Caco-2 (cell line): ENCODE measurements at regions not wholly inside any gene's neighbourhood (a gene's known extent, or its start where the extent isn't known, plus 50 kb on each side); places are given as distances from the start of the nearest gene placed in this dataset.

Source experiments
- BruUV-seq: library from RNA; stranded (reverse); fragments of 400-500 nt; replicated peaks from 2 replicates; lab custom pipeline; 2021; lab: Mats Ljungman, UMichigan
- CTCF ChIA-PET: fragments of 300-600 bp; sonication (Branson Sonifier 250); formaldehyde crosslinking; loops from one replicate; lab custom pipeline; 2022; ENCODE audit warnings: antibody characterized with exemption; lab: Charles Lee
- POLR2A ChIA-PET: fragments of 300-600 bp; sonication (Branson Sonifier 250); formaldehyde crosslinking; loops from one replicate; lab custom pipeline; 2022; ENCODE audit warnings: antibody characterized with exemption; lab: Charles Lee
- DNase-seq, 2 experiments: peaks; one replicate each; pipeline versions ENCODE4 v3.0.0 to v3.0.0-alpha.2; 2020 to 2022
- H3K27me3 ChIP-seq: replicated peaks from 2 replicates; pipeline ENCODE4 v1.6.0; 2011; ENCODE audit warnings: low read length; ENCODE audit not compliant: control insufficient read depth, insufficient read depth
- H3K36me3 ChIP-seq: 2 replicates; pipeline ENCODE4 v1.5.1; 2011; ENCODE audit warnings: low read length; ENCODE audit not compliant: control insufficient read depth, insufficient read depth
- H3K4me1 ChIP-seq: fragments of 250-450 bp; sonication (Bioruptor Pico); 2 replicates; pipeline ENCODE4 v1.5.1; 2020; ENCODE audit warnings: mild to moderate bottlenecking
- H3K4me3 ChIP-seq: 2 replicates; pipeline ENCODE4 v1.5.1; 2011; ENCODE audit warnings: low read depth, mild to moderate bottlenecking, control low read depth, low read length
- H3K9me3 ChIP-seq: fragments of 250-450 bp; sonication (Bioruptor Pico); 2 replicates; pipeline ENCODE4 v1.5.1; 2020; ENCODE audit warnings: mild to moderate bottlenecking, moderate library complexity
- H3K27ac Mint-ChIP-seq: one replicate; pipeline ENCODE4 v1.8.0; 2022; ENCODE audit warnings: mixed read lengths; ENCODE audit not compliant: unreplicated experiment
- H3K27me3 Mint-ChIP-seq: one replicate; pipeline ENCODE4 v1.8.0; 2022; ENCODE audit warnings: mixed read lengths; ENCODE audit not compliant: insufficient read depth, unreplicated experiment
- H3K36me3 Mint-ChIP-seq: one replicate; pipeline ENCODE4 v1.8.0; 2022; ENCODE audit warnings: mild to moderate bottlenecking, mixed read lengths; ENCODE audit not compliant: insufficient read depth, unreplicated experiment
- H3K4me1 Mint-ChIP-seq: one replicate; pipeline ENCODE4 v1.8.0; 2022; ENCODE audit warnings: low read depth, mixed read lengths; ENCODE audit not compliant: unreplicated experiment
- H3K4me3 Mint-ChIP-seq: one replicate; pipeline ENCODE4 v1.8.0; 2022; ENCODE audit warnings: mild to moderate bottlenecking, moderate library complexity, mixed read lengths; ENCODE audit not compliant: unreplicated experiment
- H3K9me3 Mint-ChIP-seq: one replicate; pipeline ENCODE4 v1.8.0; 2022; ENCODE audit warnings: mixed read lengths; ENCODE audit not compliant: unreplicated experiment
- CTCF ChIP-seq, 2 experiments: fragments of 200-600 bp in 1 of 2; IDR thresholded peaks; 1 replicate in 1 of 2; 2 replicates in 1 of 2; pipeline versions ENCODE4 v1.5.1 to v1.8.0; 2011 to 2022; ENCODE audit warnings: antibody characterized with exemption in 1 of 2, control low read depth in 1 of 2, inconsistent platforms in 1 of 2, low read depth in 1 of 2, low read length in 1 of 2, mild to moderate bottlenecking in 1 of 2, moderate library complexity in 1 of 2; ENCODE audit not compliant: insufficient read depth in 1 of 2, severe bottlenecking in 1 of 2, unreplicated experiment in 1 of 2
- intact Hi-C: fragments of 100-400 bp; cut with micrococcal nuclease; formaldehyde crosslinking; loops from one replicate; pipeline ENCODE4 v1.10.0; 2022; ENCODE audit not compliant: unreplicated experiment

- Mint-ChIP-seq H3K27ac (no peak overlapping the region), H3K9me3 (peaks cover 4% of the 10 kb centered on the region), H3K27me3 (peaks cover 4% of the 10 kb centered on the region), H3K4me3 (no peak overlapping the region), H3K36me3 (no peaks in the 10 kb centered on the region), H3K4me1 (no peaks in the 10 kb centered on the region)
- H3K36me3 ChIP-seq, result no peaks in the 10 kb centered on the region
- H3K27me3 ChIP-seq, result no peaks in the 10 kb centered on the region
- H3K9me3 ChIP-seq, result no peaks in the 10 kb centered on the region
- DNase-seq, result no peak
- ChIA-PET POLR2A (no interaction called here), CTCF (no interaction called here)
- BruUV-seq, result no TSS peak
- no peak overlapping the region for H3K4me3 ChIP-seq
- intact Hi-C loops, result no loop called here
- H3K4me1 ChIP-seq, result no peaks in the 10 kb centered on the region
- no peak for TF ChIP-seq CTCF (IDR thresholded peaks at IDR 0.05; ENCODE audit: insufficient read depth in 1 of 2, low read depth in 1 of 2, low read length in 1 of 2, severe bottlenecking in 1 of 2, unreplicated experiment in 1 of 2)
Observed at GRCh38 chr7:123260428-123260960, 60.7 kb upstream of the SLC13A1 start.

- TF ChIP-seq CTCF (IDR thresholded peaks at IDR 0.05; ENCODE audit: insufficient read depth in 1 of 2, low read depth in 1 of 2, low read length in 1 of 2, severe bottlenecking in 1 of 2, unreplicated experiment in 1 of 2), result no peak
- no peaks in the 10 kb centered on the region for H3K4me1 Mint-ChIP-seq
- H3K27ac Mint-ChIP-seq, result no peak overlapping the region
- no TSS peak for BruUV-seq
- peaks cover 5% of the 10 kb centered on the region for H3K27me3 Mint-ChIP-seq
- no peaks in the 10 kb centered on the region for H3K9me3 Mint-ChIP-seq
- DNase-seq, result no peak
- intact Hi-C loops, result no loop called here
- Histone ChIP-seq H3K4me1 (no peaks in the 10 kb centered on the region), H3K27me3 (no peaks in the 10 kb centered on the region), H3K9me3 (no peaks in the 10 kb centered on the region), H3K36me3 (no peaks in the 10 kb centered on the region), H3K4me3 (no peak overlapping the region)
- H3K36me3 Mint-ChIP-seq, result no peaks in the 10 kb centered on the region
- CTCF ChIA-PET, result no interaction called here
- POLR2A ChIA-PET, result no interaction called here
- no peak overlapping the region for H3K4me3 Mint-ChIP-seq
Observed at GRCh38 chr7:123259759-123260158, 60.0 kb upstream of the SLC13A1 start.
